GM19467 (cell line): ENCODE measurements at regions not wholly inside any gene's neighbourhood (a gene's known extent, or its start where the extent isn't known, plus 50 kb on each side); places are given as distances from the start of the nearest gene placed in this dataset.
"Not testable (repeated sequence)": the region's sequence is repeated elsewhere in the genome, so short reads cannot be mapped to it uniquely, and the experiment has no call there.

Experiments
- ATAC-seq: cut with Tn5 transposase; IDR thresholded peaks from one replicate; pipeline ENCODE4 v1.9.1; 2021; ENCODE audit warnings: mild to moderate bottlenecking, moderate library complexity; ENCODE audit not compliant: unreplicated experiment

- ATAC-seq = peak; percentile 100
Observed at GRCh38 chr5:116947691-116948528, 373.3 kb upstream of the SEMA6A start.

GRCh38 chr5:116945613-116946382 is 371.2 kb upstream of the SEMA6A start:
- not testable (repeated sequence) for ATAC-seq

- ATAC-seq = no peak
Observed at GRCh38 chr5:116944183-116944582, 369.6 kb upstream of the SEMA6A start.

- ATAC-seq = no peak
Observed at GRCh38 chr5:116942622-116943021, 368.0 kb upstream of the SEMA6A start.

- ATAC-seq = no peak
Observed at GRCh38 chr5:116939641-116940040, 365.0 kb upstream of the SEMA6A start.

- ATAC-seq = no peak
Observed at GRCh38 chr5:116938488-116938887, 363.9 kb upstream of the SEMA6A start.

GRCh38 chr5:116935561-116936162 is 361.0 kb upstream of the SEMA6A start:
- no peak for ATAC-seq

GRCh38 chr5:116930616-116931015 is 356.0 kb upstream of the SEMA6A start:
- no peak for ATAC-seq

- ATAC-seq = no peak
Observed at GRCh38 chr5:116923344-116923743, 348.7 kb upstream of the SEMA6A start.

GRCh38 chr5:116922532-116922931 is 347.9 kb upstream of the SEMA6A start:
- ATAC-seq = peak; percentile 87

- ATAC-seq = no peak
Observed at GRCh38 chr5:116914869-116915504, 340.4 kb upstream of the SEMA6A start.

- no peak for ATAC-seq
Observed at GRCh38 chr5:116912221-116912620, 337.6 kb upstream of the SEMA6A start.

- ATAC-seq = no peak
Observed at GRCh38 chr5:116911074-116911473, 336.5 kb upstream of the SEMA6A start.

GRCh38 chr5:116908537-116908936 is 333.9 kb upstream of the SEMA6A start:
- ATAC-seq = peak; percentile 66

- ATAC-seq = no peak
Observed at GRCh38 chr5:116905885-116906284, 331.3 kb upstream of the SEMA6A start.

- ATAC-seq = no peak
Observed at GRCh38 chr5:116900793-116901192, 326.2 kb upstream of the SEMA6A start.

- no peak for ATAC-seq
Observed at GRCh38 chr5:116898917-116899316, 324.3 kb upstream of the SEMA6A start.

GRCh38 chr5:116897291-116897690 is 322.7 kb upstream of the SEMA6A start:
- ATAC-seq = no peak

- ATAC-seq = no peak
Observed at GRCh38 chr5:116896001-116896400, 321.4 kb upstream of the SEMA6A start.

GRCh38 chr5:116892993-116893392 is 318.4 kb upstream of the SEMA6A start:
- no peak for ATAC-seq

- ATAC-seq = no peak
Observed at GRCh38 chr5:116887104-116887503, 312.5 kb upstream of the SEMA6A start.
